Activated naive CD8-positive, alpha-beta T cell treated with anti-CD3 and anti-CD28 coated beads for 36 hours (primary cell): ENCODE measurements at regions not wholly inside any gene's neighbourhood (a gene's known extent, or its start where the extent isn't known, plus 50 kb on each side); places are given as distances from the start of the nearest gene placed in this dataset.
"Not testable (repeated sequence)": the region's sequence is repeated elsewhere in the genome, so short reads cannot be mapped to it uniquely, and the experiment has no call there.

Experiments used
- DNase-seq: peaks from one replicate; pipeline ENCODE4 v3.0.0; 2021
- H3K27ac Mint-ChIP-seq: one replicate; pipeline ENCODE4 v1.8.0; 2022; ENCODE audit warnings: mild to moderate bottlenecking, moderate library complexity, mixed read lengths
- H3K27me3 Mint-ChIP-seq: one replicate; pipeline ENCODE4 v1.8.0; 2022; ENCODE audit warnings: mild to moderate bottlenecking, mixed read lengths
- H3K36me3 Mint-ChIP-seq: one replicate; pipeline ENCODE4 v1.8.0; 2021; ENCODE audit warnings: mild to moderate bottlenecking, mixed read lengths
- H3K4me1 Mint-ChIP-seq: one replicate; pipeline ENCODE4 v1.8.0; 2021; ENCODE audit warnings: mixed read lengths
- H3K4me3 Mint-ChIP-seq: one replicate; pipeline ENCODE4 v1.8.0; 2022; ENCODE audit warnings: mild to moderate bottlenecking, moderate library complexity, mixed read lengths
- H3K9me3 Mint-ChIP-seq: one replicate; pipeline ENCODE4 v1.8.0; 2022; ENCODE audit warnings: mixed read lengths

- not testable (repeated sequence) for H3K4me1 Mint-ChIP-seq, H3K9me3 Mint-ChIP-seq, DNase-seq, H3K27me3 Mint-ChIP-seq, H3K27ac Mint-ChIP-seq, H3K4me3 Mint-ChIP-seq, H3K36me3 Mint-ChIP-seq
These were observed 565.3 kb upstream of the GOLIM4 start for GRCh38 chr3:168660879-168661657.

GRCh38 chr3:168659015-168659414 lies 563.3 kb upstream of the GOLIM4 start:
- H3K27me3 Mint-ChIP-seq, result no peaks in the 10 kb centered on the region
- H3K9me3 Mint-ChIP-seq, result peaks cover 6% of the 10 kb centered on the region
- DNase-seq, result no peak
- no peak overlapping the region for H3K4me3 Mint-ChIP-seq
- H3K27ac Mint-ChIP-seq, result no peak overlapping the region
- no peaks in the 10 kb centered on the region for H3K4me1 Mint-ChIP-seq
- H3K36me3 Mint-ChIP-seq, result no peaks in the 10 kb centered on the region

DNA sequence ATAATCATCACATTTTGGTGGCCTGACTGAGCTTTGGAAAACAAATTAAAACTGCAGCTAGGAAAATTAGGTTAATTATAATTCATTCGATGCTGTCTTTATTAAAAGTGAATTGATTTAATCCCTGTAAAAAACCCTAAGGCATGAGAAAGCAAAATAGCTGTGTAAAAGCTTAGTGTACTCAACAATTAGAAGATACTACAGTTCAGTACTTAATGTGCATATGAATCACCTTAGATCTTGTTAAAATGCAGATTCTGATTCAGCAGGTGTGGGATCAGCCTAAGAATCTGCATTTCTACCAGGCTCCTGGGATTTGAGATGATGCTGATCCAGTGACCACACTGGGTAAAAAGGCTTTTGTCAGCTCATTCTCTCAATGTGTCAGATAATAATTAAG lies 559.9 kb upstream of the GOLIM4 start:
- Mint-ChIP-seq H3K27me3 (no peaks in the 10 kb centered on the region), H3K4me1 (no peaks in the 10 kb centered on the region), H3K9me3 (no peaks in the 10 kb centered on the region), H3K4me3 (no peak overlapping the region), H3K36me3 (no peaks in the 10 kb centered on the region), H3K27ac (no peak overlapping the region)
- DNase-seq, result no peak

- no peak overlapping the region for H3K4me3 Mint-ChIP-seq
- H3K27me3 Mint-ChIP-seq, result no peaks in the 10 kb centered on the region
- no peak for DNase-seq
- H3K9me3 Mint-ChIP-seq, result no peaks in the 10 kb centered on the region
- H3K4me1 Mint-ChIP-seq, result no peaks in the 10 kb centered on the region
- H3K27ac Mint-ChIP-seq, result no peak overlapping the region
- no peaks in the 10 kb centered on the region for H3K36me3 Mint-ChIP-seq
These were observed 559.0 kb upstream of the GOLIM4 start for GRCh38 chr3:168654700-168655099.

- H3K36me3 Mint-ChIP-seq, result no peaks in the 10 kb centered on the region
- no peak for DNase-seq
- no peak overlapping the region for H3K27ac Mint-ChIP-seq
- no peaks in the 10 kb centered on the region for H3K9me3 Mint-ChIP-seq
- H3K4me3 Mint-ChIP-seq, result no peak overlapping the region
- H3K27me3 Mint-ChIP-seq, result no peaks in the 10 kb centered on the region
- no peaks in the 10 kb centered on the region for H3K4me1 Mint-ChIP-seq
These were observed 557.5 kb upstream of the GOLIM4 start for GRCh38 chr3:168653255-168653654.

GRCh38 chr3:168648321-168648720 lies 552.6 kb upstream of the GOLIM4 start:
- Mint-ChIP-seq H3K27ac (no peak overlapping the region), H3K4me3 (no peak overlapping the region), H3K9me3 (no peaks in the 10 kb centered on the region), H3K27me3 (no peaks in the 10 kb centered on the region), H3K36me3 (no peaks in the 10 kb centered on the region), H3K4me1 (no peaks in the 10 kb centered on the region)
- DNase-seq, result no peak

DNA sequence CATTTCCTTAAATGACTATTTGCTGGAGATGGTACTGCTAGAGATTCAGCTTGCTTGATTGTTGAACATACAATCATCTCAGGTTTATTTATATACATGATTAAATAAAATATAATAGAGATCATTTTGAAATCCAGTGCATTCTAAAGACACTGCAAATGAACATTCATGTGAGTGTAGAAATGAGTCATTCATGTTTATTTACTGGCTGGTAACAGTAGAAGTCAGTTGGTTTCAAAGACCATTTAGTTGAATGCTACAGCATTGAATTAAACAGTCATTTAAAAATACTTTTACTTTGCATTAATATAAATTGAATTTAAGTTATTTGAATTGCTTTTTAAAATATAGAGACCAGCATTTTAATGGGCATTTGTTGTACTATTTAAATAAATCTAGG lies 551.9 kb upstream of the GOLIM4 start:
- H3K27ac Mint-ChIP-seq, result no peak overlapping the region
- H3K4me3 Mint-ChIP-seq, result no peak overlapping the region
- no peaks in the 10 kb centered on the region for H3K9me3 Mint-ChIP-seq
- DNase-seq, result no peak
- H3K36me3 Mint-ChIP-seq, result no peaks in the 10 kb centered on the region
- no peaks in the 10 kb centered on the region for H3K4me1 Mint-ChIP-seq
- H3K27me3 Mint-ChIP-seq, result no peaks in the 10 kb centered on the region

- Mint-ChIP-seq H3K27ac (no peak overlapping the region), H3K36me3 (no peaks in the 10 kb centered on the region), H3K9me3 (no peaks in the 10 kb centered on the region), H3K27me3 (no peaks in the 10 kb centered on the region), H3K4me3 (no peak overlapping the region), H3K4me1 (no peaks in the 10 kb centered on the region)
- DNase-seq, result no peak
These were observed 549.5 kb upstream of the GOLIM4 start for GRCh38 chr3:168645180-168645579.

DNA sequence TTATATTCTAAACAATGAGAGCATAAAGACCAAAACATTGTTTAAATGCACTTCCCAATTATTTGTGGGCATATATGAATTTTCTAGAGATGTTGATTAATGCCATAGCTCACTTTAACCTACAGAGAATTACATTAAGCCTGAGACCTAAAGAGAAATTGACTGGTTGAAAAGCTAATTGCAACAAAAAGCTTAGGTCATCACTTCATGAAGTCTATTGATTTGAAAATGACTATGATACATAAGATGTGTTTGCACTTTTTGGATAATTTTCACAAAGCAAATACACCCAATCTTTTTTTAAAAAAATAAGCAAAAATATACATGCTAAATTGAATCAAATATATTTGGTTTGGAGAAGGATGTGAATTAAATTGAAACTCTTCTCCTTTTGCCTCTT lies 532.8 kb upstream of the GOLIM4 start:
- Mint-ChIP-seq H3K4me3 (no peak overlapping the region), H3K9me3 (no peaks in the 10 kb centered on the region), H3K27me3 (no peaks in the 10 kb centered on the region), H3K36me3 (no peaks in the 10 kb centered on the region), H3K27ac (no peak overlapping the region), H3K4me1 (no peaks in the 10 kb centered on the region)
- DNase-seq, result no peak

GRCh38 chr3:168625477-168625876 lies 529.8 kb upstream of the GOLIM4 start:
- no peaks in the 10 kb centered on the region for H3K36me3 Mint-ChIP-seq
- no peak overlapping the region for H3K27ac Mint-ChIP-seq
- DNase-seq, result no peak
- H3K27me3 Mint-ChIP-seq, result no peaks in the 10 kb centered on the region
- no peaks in the 10 kb centered on the region for H3K4me1 Mint-ChIP-seq
- H3K4me3 Mint-ChIP-seq, result no peak overlapping the region
- no peaks in the 10 kb centered on the region for H3K9me3 Mint-ChIP-seq

DNA sequence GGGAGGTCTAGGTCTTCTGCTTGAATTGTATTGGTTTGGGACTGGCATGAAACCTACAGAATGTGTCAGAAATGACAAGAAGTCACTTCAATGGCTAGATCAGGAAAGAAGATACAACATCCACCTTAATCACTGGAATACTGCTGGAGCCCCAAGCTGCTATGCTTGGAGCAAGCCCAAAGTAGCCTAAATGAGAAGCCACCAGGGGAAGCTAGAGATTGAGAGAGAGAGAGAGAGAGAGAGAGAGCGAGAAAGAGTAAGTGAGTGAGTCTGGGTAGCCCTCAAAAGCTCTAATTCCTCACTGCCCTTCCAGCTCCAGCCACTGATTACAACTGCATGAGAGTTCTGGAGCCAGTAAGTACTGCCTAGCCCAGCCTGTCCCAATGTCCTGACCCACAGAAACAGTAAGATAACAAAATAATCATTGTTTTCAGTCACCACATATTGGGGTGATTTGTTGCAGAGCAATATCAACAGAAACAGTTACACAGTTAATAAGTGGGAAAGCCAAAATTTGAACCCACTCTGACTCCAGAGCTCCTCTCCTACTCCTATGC lies 529.2 kb upstream of the GOLIM4 start:
- H3K4me3 Mint-ChIP-seq, result no peak overlapping the region
- H3K4me1 Mint-ChIP-seq, result no peaks in the 10 kb centered on the region
- no peak overlapping the region for H3K27ac Mint-ChIP-seq
- DNase-seq, result no peak
- H3K36me3 Mint-ChIP-seq, result no peaks in the 10 kb centered on the region
- H3K27me3 Mint-ChIP-seq, result no peaks in the 10 kb centered on the region
- no peaks in the 10 kb centered on the region for H3K9me3 Mint-ChIP-seq

DNA sequence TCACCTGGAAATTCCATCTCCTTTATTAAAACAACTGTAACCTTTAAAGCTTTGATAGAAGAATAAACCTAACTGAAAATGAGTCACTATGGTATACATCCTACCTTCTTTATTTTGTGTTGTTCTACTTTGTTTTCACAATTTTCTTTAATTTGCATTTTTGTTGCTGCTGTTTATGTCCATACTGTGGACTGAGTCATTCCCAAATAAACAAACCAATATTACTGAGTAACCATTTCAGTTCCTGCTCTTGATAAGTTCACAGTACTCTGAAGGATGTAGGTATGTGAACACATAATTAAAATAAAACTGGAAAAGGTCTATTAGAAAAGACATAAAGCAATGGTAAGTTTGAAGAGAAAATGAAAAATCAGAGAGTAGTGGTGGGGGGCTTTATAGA lies 528.5 kb upstream of the GOLIM4 start:
- H3K9me3 Mint-ChIP-seq, result no peaks in the 10 kb centered on the region
- no peaks in the 10 kb centered on the region for H3K4me1 Mint-ChIP-seq
- no peak overlapping the region for H3K27ac Mint-ChIP-seq

DNA sequence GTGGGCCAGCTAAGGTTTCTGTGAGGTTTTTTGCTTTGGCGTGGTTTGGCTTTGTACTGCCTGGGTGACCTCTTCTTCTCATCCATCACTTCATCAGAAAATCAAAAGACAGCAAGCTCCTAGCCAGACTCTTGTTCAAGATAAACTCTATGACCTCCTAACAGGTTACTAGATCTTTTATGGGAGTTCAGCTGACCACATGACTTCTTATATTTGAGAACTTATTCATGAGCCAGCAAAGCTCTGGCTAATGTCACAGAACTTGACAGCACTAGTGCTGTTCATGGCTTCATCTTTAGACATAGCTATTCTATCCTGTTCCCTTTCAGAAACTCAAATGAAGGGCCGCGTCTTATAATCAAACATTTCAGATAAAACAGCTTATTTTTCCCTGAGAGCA lies 527.1 kb upstream of the GOLIM4 start:
- no peaks in the 10 kb centered on the region for H3K9me3 Mint-ChIP-seq
- no peaks in the 10 kb centered on the region for H3K36me3 Mint-ChIP-seq
- H3K4me1 Mint-ChIP-seq, result no peaks in the 10 kb centered on the region
- H3K27ac Mint-ChIP-seq, result no peak overlapping the region
- H3K27me3 Mint-ChIP-seq, result no peaks in the 10 kb centered on the region
- DNase-seq, result no peak
- no peak overlapping the region for H3K4me3 Mint-ChIP-seq

More for the DNA sequence above, 528.5 kb upstream of the GOLIM4 start:
- no peak overlapping the region for H3K4me3 Mint-ChIP-seq
- no peaks in the 10 kb centered on the region for H3K36me3 Mint-ChIP-seq
- no peak for DNase-seq
- H3K27me3 Mint-ChIP-seq, result no peaks in the 10 kb centered on the region

- H3K36me3 Mint-ChIP-seq, result no peaks in the 10 kb centered on the region
- H3K27me3 Mint-ChIP-seq, result no peaks in the 10 kb centered on the region
- H3K4me3 Mint-ChIP-seq, result no peak overlapping the region
- DNase-seq, result no peak
- no peaks in the 10 kb centered on the region for H3K9me3 Mint-ChIP-seq
- H3K27ac Mint-ChIP-seq, result no peak overlapping the region
- H3K4me1 Mint-ChIP-seq, result no peaks in the 10 kb centered on the region
These were observed 525.1 kb upstream of the GOLIM4 start for GRCh38 chr3:168620854-168621253.

DNA sequence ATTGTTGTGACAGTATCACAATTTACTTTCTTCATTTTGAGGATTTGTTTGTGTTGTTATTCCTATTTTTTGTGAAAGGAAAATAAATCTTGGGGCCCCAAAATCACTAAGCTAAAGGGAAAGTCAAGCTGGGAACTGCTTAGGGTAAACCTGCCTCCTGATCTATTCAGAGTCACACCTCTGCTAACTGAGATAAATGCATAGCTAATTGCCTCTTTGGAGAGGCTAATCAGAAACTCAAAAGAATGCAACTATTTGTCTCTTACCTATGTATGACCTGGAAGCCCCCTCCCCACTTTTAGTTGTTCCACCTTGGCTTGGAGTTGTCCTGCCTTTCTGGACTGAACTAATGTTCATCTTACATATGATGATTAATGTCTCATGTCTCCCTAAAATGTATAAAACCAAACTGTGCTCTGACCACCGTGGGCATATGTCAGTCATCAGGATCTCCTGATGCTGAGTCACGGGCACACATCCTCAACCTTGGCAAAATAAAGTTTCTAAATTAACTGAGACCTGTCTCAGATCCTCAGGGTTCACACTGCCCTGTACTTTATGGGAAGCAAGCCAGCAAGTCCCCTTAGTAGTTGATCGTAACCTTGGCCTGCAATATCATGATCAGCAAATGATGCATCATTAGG lies 523.2 kb upstream of the GOLIM4 start:
- no peak overlapping the region for H3K27ac Mint-ChIP-seq
- DNase-seq, result no peak
- no peaks in the 10 kb centered on the region for H3K36me3 Mint-ChIP-seq
- H3K4me1 Mint-ChIP-seq, result no peaks in the 10 kb centered on the region
- H3K27me3 Mint-ChIP-seq, result no peaks in the 10 kb centered on the region
- H3K4me3 Mint-ChIP-seq, result no peak overlapping the region
- no peaks in the 10 kb centered on the region for H3K9me3 Mint-ChIP-seq

GRCh38 chr3:168617658-168618057 lies 521.9 kb upstream of the GOLIM4 start:
- H3K4me1 Mint-ChIP-seq, result no peaks in the 10 kb centered on the region
- H3K4me3 Mint-ChIP-seq, result no peak overlapping the region
- DNase-seq, result no peak
- H3K27me3 Mint-ChIP-seq, result no peaks in the 10 kb centered on the region
- H3K36me3 Mint-ChIP-seq, result no peaks in the 10 kb centered on the region
- H3K9me3 Mint-ChIP-seq, result no peaks in the 10 kb centered on the region
- no peak overlapping the region for H3K27ac Mint-ChIP-seq
